Endothelial cell (in vitro differentiated cells): ENCODE measurements at regions not wholly inside any gene's neighbourhood (a gene's known extent, or its start where the extent isn't known, plus 50 kb on each side); places are given as distances from the start of the nearest gene placed in this dataset.
"Not testable (repeated sequence)": the region's sequence is repeated elsewhere in the genome, so short reads cannot be mapped to it uniquely, and the experiment has no call there.

ENCODE experiments used
- DNase-seq: peaks from one replicate; pipeline ENCODE4 v3.0.0; 2021; ENCODE audit warnings: low spot score
- H3K27ac Mint-ChIP-seq: one replicate; pipeline ENCODE4 v1.8.0; 2021; ENCODE audit warnings: mixed read lengths, inconsistent platforms; ENCODE audit not compliant: unreplicated experiment
- H3K27me3 Mint-ChIP-seq: one replicate; pipeline ENCODE4 v1.8.0; 2021; ENCODE audit warnings: mild to moderate bottlenecking, moderate library complexity, mixed read lengths, inconsistent platforms; ENCODE audit not compliant: unreplicated experiment
- H3K36me3 Mint-ChIP-seq: one replicate; pipeline ENCODE4 v1.8.0; 2021; ENCODE audit warnings: mild to moderate bottlenecking, low read depth, mixed read lengths, inconsistent platforms; ENCODE audit not compliant: unreplicated experiment
- H3K4me1 Mint-ChIP-seq: one replicate; pipeline ENCODE4 v1.8.0; 2021; ENCODE audit warnings: mild to moderate bottlenecking, mixed read lengths, inconsistent platforms; ENCODE audit not compliant: unreplicated experiment
- H3K4me3 Mint-ChIP-seq: one replicate; pipeline ENCODE4 v1.8.0; 2021; ENCODE audit warnings: mild to moderate bottlenecking, mixed read lengths, inconsistent platforms; ENCODE audit not compliant: unreplicated experiment
- H3K9me3 Mint-ChIP-seq: one replicate; pipeline ENCODE4 v1.8.0; 2021; ENCODE audit warnings: mixed read lengths, inconsistent platforms; ENCODE audit not compliant: unreplicated experiment
- TF ChIP-seq, protein P1 (sequence below): fragments of 200-600 bp; sonication (generic); IDR thresholded peaks from one replicate; pipeline ENCODE4 v1.5.0; 2021; ENCODE audit warnings: antibody characterized with exemption; ENCODE audit not compliant: unreplicated experiment

DNA sequence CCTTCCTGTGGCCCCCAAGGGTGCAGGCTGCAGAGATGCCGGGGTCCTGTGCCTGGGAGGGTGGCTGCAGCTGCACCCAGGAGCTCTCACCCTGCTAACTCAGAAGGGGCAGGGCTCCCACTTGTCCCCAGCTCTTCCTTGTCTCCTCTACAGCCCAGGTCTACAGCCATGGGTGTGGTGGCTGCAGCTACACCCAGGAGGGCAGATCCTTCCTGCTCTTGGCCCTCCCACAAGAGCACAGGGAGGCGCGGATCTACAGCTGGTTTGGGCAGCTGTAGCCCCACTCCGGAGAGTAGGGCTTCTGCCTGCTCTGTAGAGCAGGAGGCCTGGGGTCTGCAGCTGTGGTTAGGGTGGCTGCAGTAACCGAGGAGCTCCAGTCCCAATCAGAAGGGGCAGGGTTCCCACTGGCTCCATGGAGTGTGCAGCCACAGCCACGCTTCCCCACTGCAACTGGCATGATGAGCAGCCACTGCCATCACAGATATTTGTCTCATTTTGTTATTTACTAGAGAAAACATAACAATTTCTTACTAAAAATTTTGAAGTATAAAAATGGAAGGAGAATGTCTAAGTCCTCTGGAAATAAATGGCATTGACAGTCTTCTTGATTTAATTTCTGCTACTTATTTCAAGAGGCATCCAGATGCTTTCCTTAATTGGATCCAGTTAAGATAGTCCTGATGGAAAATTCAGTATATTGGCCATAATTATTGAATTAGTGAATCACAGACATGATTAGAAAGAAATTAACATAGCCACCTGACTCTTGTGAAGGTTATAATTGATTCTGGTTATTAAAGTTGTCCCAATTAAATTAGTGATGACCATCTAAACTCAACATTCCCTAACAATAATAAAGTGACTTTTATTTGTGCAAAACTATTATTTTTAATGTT, 233.6 kb downstream of the KCNE4 start:
- TF ChIP-seq, protein P1, sequence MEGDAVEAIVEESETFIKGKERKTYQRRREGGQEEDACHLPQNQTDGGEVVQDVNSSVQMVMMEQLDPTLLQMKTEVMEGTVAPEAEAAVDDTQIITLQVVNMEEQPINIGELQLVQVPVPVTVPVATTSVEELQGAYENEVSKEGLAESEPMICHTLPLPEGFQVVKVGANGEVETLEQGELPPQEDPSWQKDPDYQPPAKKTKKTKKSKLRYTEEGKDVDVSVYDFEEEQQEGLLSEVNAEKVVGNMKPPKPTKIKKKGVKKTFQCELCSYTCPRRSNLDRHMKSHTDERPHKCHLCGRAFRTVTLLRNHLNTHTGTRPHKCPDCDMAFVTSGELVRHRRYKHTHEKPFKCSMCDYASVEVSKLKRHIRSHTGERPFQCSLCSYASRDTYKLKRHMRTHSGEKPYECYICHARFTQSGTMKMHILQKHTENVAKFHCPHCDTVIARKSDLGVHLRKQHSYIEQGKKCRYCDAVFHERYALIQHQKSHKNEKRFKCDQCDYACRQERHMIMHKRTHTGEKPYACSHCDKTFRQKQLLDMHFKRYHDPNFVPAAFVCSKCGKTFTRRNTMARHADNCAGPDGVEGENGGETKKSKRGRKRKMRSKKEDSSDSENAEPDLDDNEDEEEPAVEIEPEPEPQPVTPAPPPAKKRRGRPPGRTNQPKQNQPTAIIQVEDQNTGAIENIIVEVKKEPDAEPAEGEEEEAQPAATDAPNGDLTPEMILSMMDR = no peak
- no peak for DNase-seq
- H3K4me3 Mint-ChIP-seq = no peak overlapping the region
- H3K27ac Mint-ChIP-seq = no peak overlapping the region
- H3K27me3 Mint-ChIP-seq = no peaks in the 10 kb centered on the region
- no peaks in the 10 kb centered on the region for H3K36me3 Mint-ChIP-seq
- no peaks in the 10 kb centered on the region for H3K9me3 Mint-ChIP-seq
- H3K4me1 Mint-ChIP-seq = no peaks in the 10 kb centered on the region

- no peak overlapping the region for H3K27ac Mint-ChIP-seq
- TF ChIP-seq, protein P1 = no peak
- DNase-seq = no peak
- H3K9me3 Mint-ChIP-seq = no peaks in the 10 kb centered on the region
- no peaks in the 10 kb centered on the region for H3K27me3 Mint-ChIP-seq
- H3K36me3 Mint-ChIP-seq = no peaks in the 10 kb centered on the region
- H3K4me1 Mint-ChIP-seq = no peaks in the 10 kb centered on the region
- no peak overlapping the region for H3K4me3 Mint-ChIP-seq
Measured at GRCh38 chr2:223294756-223295155, 242.8 kb downstream of the KCNE4 start.

- Mint-ChIP-seq H3K36me3 (no peaks in the 10 kb centered on the region), H3K4me1 (no peaks in the 10 kb centered on the region), H3K4me3 (no peak overlapping the region), H3K27me3 (no peaks in the 10 kb centered on the region), H3K9me3 (no peaks in the 10 kb centered on the region), H3K27ac (no peak overlapping the region)
- DNase-seq = no peak
- TF ChIP-seq, protein P1 = no peak
Measured at GRCh38 chr2:223297788-223298187, 245.8 kb downstream of the KCNE4 start.

DNA sequence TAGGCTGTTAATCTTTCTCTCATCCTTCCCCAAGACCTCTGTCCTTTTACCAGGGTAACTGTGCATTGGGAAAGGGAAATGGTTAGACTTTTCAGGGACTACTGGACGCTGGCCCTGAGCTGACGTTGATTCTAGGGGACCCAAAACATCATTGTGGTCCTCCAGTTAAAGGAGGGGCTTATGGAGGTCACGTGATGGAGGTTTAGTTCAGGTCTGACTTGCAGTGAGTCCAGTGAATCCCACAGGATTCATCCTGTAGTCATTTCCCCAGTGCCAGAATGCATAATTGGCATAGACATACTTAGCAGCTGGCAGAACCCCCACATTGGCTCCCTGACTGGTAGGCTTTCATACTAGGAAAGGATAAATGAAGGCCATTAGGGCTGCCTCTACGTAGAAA, 246.3 kb downstream of the KCNE4 start:
- H3K4me3 Mint-ChIP-seq, H3K27ac Mint-ChIP-seq, H3K9me3 Mint-ChIP-seq, H3K27me3 Mint-ChIP-seq, DNase-seq, H3K4me1 Mint-ChIP-seq, H3K36me3 Mint-ChIP-seq: not testable (repeated sequence)

GRCh38 chr2:223300326-223300725, 248.3 kb downstream of the KCNE4 start:
- peaks cover under 1% of the 10 kb centered on the region for H3K9me3 Mint-ChIP-seq
- no peak overlapping the region for H3K4me3 Mint-ChIP-seq
- TF ChIP-seq, protein P1 = no peak
- H3K27ac Mint-ChIP-seq = no peak overlapping the region
- no peaks in the 10 kb centered on the region for H3K36me3 Mint-ChIP-seq
- no peaks in the 10 kb centered on the region for H3K27me3 Mint-ChIP-seq
- no peaks in the 10 kb centered on the region for H3K4me1 Mint-ChIP-seq
- DNase-seq = no peak
